Hypothalamus (tissue), 51 donors: ENCODE measurements at regions not wholly inside any gene's neighbourhood (a gene's known extent, or its start where the extent isn't known, plus 50 kb on each side); places are given as distances from the start of the nearest gene placed in this dataset.
"Not testable (repeated sequence)": the region's sequence is repeated elsewhere in the genome, so short reads cannot be mapped to it uniquely, and the experiment has no call there.

ENCODE experiments used
- DNase-seq, 51 donors: peaks; one replicate each; lab custom pipeline; 2025; lab: John Stamatoyannopoulos, UW

DNA sequence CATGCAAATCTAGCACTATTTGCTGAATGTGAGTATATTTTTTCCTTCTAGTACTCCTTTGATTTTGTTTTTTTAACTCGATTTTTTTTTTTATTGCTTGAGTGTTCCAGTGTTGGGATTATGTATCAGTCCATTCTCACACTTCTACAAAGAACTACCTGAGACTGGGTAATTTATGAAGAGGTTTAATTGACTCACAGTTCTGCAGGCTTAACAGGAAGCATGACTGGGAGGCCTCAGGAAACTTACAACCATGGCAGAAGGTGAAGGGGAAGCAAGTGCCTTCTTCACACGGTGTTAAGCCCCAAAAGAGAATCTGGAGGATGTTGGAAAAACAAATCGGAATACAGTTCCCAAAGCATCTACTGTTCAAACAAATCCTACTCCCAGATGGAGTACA is 69.1 kb downstream of the ZNF518B start:
- DNase-seq, result not testable (repeated sequence)

DNA sequence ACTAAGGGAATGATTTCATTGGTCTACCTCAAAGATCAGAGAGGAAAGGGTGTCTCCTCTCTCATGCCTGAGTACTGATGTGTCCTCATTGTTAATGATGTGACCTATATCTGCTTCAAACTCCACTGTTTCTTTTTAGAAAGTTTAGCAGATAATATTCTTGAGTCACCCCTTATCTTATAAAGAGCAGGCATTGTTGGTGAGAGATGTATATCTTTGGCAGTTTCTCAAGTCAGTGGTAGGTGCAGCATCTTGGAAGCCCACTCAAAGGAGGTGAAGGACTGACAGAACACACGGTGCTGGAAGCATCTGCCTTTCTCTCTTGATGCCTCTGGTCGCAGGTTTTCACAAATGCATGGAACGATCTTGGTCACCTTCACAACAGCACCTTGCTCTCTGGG is 71.2 kb downstream of the ZNF518B start:
- no peak for DNase-seq

DNA sequence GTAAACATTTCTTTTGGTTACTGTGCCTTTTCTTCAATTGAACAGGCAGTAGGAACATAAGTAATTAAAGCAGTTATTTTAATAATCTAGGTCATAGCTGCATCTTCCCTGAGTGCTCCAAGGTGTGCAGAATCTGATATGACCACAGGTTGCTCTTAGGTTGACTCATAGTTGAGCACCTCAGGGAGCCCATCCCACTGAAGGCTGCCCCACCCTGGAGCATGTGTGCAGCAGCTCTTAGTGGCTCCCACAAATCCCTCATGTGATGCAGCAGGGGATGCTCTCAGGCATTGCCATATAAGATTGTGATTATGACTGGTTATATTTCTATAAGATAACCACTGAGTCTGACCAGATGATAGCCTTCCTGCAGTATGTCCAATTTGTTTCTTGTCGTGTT is 72.3 kb downstream of the ZNF518B start:
- DNase-seq, result no peak

DNA sequence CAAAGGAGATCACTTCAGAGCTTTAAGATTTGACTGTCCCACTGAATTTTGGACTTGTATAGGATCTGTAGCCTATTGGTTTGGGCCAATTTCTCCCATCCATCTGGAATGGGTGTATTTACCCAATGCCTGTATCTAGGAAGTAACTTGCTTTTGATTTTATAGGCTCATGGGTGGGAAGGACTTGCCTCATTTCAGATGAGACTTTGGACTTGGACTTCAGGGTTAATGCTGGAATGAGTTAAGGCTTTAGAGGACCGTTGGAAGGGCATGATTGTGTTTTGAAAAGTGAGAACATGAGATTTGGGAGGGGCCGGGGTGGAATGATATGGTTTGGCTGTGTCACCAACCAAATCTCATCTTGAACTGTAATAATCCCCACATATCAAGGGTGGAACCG is 73.8 kb downstream of the ZNF518B start:
- DNase-seq, result no peak

DNA sequence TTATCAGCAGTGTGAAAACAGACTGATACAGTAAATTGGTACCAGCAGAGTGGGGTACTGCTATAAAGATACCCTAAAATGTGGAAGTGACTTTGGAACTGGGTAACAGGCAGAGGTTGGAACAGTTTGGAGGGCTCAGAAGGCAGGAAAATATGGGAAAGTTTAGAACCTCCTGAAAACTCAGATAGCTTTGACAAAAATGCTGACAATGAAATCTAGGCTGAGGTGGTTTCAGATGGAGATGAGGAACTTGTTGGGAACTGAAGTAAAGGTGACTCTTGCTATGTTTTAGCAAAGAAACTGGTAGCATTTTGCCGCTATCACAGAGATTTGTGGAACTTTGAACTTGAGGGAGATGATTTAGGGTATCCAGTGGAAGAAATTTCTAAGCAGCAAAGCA is 75.1 kb downstream of the ZNF518B start:
- DNase-seq, result not testable (repeated sequence)

DNA sequence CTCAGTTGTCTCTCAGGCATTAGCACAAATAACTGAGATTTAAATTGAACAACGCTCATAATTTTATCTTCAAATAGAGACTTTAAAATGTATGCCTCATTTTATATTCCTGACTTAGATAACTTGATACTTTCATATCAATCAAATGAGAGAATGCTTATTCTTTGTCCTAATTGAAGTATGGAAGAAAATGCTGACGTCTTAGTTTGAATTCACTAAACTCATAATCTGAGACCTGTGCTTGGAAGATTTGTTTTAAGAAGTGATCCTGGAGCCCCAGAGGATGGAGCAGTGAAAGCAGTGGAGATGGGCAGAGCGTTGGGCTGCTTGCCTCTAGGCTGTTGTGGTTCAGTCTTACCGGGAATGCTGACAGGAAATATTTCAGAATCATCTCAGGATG is 76.1 kb downstream of the ZNF518B start:
- no peak for DNase-seq

DNA sequence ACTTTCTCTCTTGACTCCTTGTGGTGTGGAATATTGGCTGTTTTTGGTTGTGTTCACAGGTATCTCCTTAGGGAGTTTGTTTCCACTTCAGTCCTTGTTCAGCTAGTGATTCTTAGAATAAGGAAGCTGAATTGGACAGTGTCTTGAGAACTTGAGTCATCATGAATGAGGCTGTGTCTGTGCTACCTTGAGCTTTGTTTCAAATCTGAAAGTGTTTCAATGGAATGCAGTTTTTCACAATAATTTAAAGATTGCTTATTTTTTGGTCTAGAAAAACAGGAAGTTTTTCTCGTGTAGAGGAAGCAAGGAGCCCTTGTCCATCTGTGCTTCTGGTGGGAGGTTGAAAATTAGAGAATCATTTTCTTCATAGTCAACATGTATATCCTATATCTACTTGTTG is 76.5 kb downstream of the ZNF518B start:
- DNase-seq, result no peak

DNA sequence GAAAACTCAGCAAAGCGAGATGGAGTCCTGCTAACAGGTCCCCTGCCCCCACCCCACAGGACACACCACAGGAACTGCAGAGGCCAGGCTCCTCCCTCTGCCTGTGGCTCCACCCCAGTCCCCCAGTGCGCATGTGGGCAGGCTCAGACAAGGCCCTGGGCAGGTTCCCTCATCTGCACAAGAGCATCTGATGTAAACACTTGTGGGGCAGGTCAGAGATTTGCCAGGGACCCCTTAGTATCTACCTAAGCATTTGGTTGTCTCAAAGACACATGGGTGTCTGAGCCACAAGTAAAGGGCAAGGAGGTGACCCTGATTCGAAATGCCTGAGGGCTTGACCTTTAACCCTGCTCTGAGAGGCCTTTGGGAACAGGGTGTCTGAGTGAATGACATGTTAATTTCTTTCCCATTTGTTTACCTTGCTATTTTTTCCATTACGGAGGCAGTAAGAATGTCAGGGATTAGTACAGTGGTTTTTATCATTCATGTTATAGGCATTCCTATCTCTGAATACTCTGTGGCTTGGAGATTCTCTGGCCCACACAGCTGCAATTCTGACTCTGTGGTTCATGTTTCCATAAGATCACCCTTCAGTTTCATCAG is 85.3 kb downstream of the ZNF518B start:
- DNase-seq, result no peak

DNA sequence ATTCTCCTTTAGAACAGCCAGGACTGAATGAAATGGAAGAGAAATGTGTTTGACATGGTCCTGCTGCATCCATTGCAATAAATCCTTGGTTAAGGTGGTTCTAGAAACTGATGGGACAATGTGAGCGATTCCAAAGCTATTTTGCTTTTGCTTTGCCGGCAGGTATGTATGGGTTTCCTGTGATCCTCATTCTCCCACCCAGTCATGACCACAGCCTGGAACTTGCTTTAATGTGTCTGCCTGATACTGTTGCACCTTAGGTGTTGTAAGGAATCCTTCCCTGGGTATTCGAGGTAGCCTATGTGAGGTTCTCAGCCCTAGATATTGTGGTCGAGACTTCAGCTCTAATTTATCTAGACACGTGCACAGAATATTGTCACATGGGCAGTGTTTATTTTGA is 86.1 kb downstream of the ZNF518B start:
- no peak for DNase-seq

DNA sequence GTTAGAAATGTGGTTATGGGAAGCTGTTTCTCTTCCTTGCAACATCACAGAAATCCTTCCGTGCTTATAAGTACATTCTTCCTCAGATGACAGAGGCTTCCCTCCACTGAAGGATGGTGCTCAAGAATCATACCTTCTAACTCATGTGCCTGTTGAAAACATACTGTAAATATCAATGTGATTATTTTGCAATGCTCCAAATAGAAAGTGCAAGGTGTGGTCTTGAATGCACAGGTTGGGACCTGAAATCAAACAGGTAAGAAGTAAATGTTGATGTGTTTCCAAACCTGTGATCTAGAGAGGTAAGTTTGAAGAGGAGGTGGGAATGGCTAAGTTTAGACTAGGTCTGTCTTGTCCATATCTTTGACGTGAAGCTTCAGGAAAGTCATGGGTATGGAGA is 87.7 kb downstream of the ZNF518B start:
- no peak for DNase-seq

DNA sequence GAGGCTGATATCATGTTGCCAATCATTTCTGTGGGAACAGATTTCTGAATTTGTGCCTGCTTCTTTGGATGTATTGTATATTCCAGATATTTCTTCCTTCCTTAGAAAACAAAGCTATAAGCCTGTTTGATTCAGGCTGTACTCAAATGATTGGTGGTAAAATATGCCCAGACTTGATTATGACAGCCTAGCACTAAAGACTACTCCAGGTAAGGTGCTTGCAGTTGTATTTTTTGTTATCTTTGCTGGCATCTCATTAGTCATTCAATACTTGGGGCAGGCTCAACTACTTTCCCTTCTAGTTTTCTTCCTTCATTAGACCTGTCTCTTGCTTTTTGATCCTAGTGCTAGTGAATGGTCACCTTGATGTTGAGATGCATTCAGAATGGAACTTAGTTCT is 90.6 kb downstream of the ZNF518B start:
- no peak for DNase-seq

DNA sequence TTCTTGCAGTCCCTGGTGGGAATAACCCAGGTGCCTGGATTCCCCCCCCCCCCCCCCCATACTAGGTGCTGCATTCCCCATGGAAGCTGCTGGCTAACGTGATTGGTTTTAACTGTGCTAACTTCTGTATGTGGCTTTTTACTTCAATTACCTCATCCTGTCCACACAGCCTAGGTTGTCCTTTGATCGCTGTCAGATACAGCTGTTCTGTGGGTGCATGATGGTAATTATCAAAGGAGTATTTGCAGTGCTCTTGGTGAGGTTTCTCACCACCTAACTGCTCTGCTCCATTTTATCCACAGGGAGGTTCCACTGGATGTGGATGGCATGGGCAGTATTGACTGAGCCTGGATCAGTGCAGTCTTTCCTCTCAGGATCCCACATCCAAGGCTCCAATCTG is 93.0 kb downstream of the ZNF518B start:
- no peak for DNase-seq

DNA sequence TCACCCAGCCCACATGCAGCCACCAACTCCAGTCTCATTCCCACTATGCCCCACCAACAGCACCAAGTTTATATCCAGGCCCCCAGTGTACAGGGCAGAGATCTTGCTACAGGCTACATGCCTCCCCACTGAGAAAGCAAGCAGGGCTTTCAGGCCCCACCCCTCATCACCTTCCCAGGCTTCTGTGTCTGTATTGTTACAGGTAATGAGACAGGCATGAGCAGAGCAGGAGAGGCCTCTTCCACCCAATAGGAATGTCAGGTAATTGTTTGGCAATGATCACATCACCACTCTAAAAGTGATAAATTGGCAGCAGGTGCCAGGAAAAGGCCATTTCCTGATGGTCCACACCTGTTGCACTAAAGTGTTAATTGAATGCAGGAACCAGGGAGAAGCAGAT is 102.5 kb downstream of the ZNF518B start:
- no peak for DNase-seq

DNA sequence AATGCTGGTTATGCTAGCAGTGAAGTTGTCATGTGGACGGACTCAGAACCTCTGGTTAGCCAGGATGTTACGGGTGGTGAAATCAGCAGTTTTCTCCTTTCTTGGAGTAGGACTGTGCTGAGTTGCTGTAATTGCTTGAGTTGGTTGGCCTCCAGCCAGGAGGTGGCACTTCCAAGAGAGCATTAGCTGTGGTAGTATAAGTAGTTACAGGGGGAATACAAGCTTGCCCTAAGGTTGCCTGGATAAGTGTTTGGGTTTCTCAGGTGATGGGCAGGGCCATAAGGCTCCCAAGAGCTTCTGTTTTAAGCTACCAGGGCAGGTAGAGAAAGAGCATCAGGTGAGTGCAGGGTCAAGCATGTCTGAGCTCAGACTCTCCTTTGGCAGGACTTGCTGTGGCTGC is 103.0 kb downstream of the ZNF518B start:
- DNase-seq, result no peak

DNA sequence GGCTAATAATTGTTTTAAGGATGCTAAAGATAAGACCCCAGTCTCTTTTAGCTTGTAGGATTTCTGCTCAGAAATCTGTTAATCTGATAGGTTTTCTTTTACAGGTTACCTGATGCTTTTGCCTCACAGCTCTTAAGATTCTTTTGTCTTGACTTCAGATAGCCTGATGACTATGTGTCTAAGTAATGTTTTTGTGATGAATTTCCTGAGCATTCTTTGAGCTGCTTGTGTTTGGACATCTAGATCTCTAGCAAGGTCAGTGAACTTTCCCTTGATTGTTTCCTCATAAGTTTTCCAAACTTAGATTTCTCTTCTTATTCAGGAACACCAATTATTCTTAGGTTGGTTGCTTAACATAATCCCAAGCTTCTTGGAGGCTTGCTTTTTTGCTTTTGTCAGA is 104.1 kb downstream of the ZNF518B start:
- no peak for DNase-seq

DNA sequence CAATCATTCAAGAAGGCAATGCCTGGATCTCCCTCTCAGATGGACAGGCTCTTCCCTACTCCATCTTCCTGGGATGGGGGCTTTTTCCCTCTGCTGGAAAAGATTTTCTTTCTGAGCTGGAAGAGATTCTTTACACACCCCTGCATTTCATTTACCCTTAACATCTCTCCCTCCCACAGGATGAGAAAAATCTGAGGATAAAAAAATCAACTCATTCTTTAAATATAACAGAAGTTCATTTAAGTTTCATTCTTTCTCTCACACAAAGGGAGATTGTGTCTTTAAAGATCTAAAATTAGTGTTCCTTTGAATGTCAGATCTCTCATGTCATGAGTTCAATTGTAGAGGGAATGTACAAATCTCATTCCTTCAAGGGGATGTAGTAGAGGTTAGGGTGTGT is 109.0 kb downstream of the ZNF518B start:
- no peak for DNase-seq

DNA sequence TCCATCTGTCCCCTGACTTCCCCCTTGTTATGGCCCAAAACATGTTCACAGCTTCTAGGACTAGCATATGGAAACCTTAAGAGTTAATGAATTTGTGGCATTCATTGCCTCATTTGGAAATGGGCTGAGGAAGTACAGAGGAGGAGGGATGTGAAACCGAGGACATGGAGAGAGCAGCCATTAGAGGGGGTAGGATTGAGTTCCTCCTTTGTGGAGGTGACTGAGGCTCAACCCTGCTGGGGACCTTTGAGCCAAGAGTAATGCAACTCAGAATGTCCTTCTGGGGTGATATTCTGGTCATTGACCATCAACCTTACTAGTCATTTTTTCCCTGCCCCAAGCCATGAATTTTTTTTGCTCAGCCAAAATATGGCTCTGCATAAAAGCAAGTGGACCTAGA is 109.4 kb downstream of the ZNF518B start:
- DNase-seq, result no peak

DNA sequence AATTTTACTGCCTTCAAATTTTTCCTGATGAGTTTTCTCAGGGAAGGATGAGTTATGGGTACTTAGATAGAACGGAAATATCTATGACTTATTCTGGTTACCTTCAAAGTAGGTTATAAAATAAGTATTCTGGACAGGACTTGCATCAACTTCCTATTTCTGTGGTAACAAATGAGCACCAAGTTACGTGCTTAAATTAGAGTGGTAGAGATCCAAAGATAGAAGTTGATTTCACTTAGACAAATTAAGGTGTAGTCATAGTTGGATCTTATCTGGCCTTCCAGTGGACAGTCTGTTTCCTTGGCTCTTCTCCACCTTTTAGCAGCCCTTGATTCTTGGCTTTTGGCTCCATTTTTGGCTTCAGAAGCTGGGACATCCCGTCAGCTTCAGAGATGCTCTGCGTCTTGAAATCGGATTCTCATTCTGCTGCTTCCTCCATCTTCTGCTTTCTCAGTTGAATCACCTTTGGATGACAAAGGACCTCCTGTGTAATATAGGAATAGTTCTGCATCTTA is 109.9 kb downstream of the ZNF518B start:
- no peak for DNase-seq

DNA sequence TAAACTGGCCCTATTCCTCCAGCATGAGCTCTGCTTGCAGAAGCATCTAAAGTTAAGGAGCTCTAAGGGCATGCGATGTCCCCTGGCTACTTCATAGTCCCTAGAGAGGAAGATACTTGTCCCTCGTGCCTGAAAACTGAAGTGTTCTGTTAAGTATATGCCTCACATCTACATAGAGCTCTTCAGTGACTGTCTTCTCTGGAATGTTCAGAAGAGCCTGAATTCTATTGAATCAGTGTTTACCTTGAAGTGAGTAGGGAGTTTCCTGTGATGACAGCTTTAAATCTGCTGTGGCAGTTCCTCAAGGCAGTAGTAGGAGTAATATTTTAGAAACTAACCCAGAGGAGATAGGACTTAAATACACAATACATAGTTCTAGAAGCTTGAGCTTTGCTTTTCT is 111.2 kb downstream of the ZNF518B start:
- no peak for DNase-seq

DNA sequence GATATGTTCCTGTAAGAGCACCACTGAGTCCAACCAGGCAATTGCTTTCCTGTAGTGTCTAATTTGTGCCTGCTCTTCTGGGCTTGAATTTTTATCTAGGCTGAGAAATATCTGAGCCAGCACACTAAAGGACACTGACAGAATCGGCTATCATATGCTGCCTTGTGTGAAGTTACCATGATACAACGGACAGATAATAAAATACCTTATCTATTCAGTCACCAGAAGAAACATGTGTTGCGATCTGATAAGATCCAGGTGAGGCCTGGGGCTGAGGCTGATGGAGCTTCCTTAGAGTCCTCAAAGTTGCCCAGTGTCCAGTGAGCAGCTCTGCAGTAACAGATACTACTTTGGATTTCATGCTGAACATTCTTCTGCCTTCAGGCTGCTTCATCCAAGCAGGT is 111.8 kb downstream of the ZNF518B start:
- DNase-seq, result no peak

DNA sequence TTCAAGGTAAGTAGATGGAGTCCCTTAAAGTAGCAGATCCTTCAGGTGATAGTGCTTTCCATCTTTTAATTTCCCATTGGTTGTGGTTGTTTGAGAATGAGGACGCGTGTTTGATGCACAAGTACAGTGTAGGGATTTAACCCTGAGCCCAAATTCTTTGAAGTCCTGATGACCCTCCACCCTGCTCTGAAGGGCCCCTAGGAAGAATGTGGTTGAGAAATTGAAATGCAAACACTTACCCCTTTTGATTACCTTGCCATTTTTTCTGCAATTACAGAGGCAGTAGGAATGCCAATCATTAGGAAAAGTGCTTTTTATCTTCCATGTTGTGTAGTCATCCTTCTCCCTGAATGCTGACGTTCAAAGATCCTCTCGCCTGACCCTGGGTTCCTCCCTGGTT is 112.4 kb downstream of the ZNF518B start:
- no peak for DNase-seq

DNA sequence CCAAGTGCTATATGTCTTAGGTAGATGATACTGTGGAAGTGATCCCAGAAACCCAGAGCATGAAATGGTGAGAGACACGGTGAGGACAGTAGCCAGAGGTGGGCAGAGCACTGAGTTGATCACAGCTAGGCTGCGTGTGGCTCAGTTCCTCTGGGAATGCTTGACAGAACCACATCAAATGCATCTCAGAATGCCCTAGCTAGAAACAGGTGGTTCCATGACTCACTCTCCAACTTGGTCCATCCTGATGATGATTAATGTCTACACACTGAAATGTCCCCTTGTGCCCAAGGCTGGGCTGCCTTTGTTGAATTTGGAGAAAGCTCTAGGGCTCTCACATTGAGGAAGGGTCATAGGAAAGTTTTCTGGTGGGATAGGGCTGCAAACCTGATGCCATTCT is 113.6 kb downstream of the ZNF518B start:
- no peak for DNase-seq

DNA sequence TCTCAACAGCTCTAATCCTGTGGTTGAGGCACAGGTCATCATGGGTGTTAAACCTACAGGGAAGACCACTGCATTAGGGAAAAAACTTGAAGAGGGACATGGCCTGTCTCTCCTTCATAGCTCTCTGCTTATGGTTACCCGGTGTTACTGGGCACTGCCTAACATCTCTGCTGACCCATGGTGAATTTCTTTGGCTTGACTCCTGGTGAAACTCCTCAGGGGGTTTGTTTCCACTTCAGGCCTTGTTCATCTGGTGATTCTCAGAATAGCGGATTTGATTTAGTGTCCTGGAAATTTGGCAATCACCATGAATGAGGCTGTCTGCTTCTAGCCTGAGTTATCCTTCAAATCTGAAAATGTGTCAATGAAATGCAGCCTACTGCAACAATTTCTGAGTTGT is 114.4 kb downstream of the ZNF518B start:
- DNase-seq, result no peak
